ENCODE measurements at regions not wholly inside any gene's neighbourhood (a gene's known extent, or its start where the extent isn't known, plus 50 kb on each side); places are given as distances from the start of the nearest gene placed in this dataset.

GRCh38 chr5:167872791-167873190 is 418.7 kb upstream of the WWC1 start:
- TF ChIP-seq CTCF (IDR thresholded peaks at IDR 0.05; ENCODE audit: extremely low read depth in 1 of 2, insufficient read depth in 1 of 2, low read depth in 1 of 2, low read length in 2 of 2) (no peak), POLR2A (IDR thresholded peaks at IDR 0.05; ENCODE audit: low read depth, low read length) (no peak), POLR2AphosphoS5 (IDR thresholded peaks at IDR 0.05; ENCODE audit: insufficient read depth, low read depth, low read length) (no peak), EZH2 (IDR thresholded peaks at IDR 0.05; ENCODE audit: borderline replicate concordance, low read depth, low read length, severe bottlenecking) (no peak), MYC (IDR thresholded peaks at IDR 0.05; ENCODE audit: low read depth, low read length) (no peak), MAX (IDR thresholded peaks at IDR 0.05; ENCODE audit: insufficient read depth, insufficient read length) (no peak), FOS (IDR thresholded peaks at IDR 0.05; ENCODE audit: borderline replicate concordance, insufficient read depth, low read length) (no peak), JUN (IDR thresholded peaks at IDR 0.05; ENCODE audit: borderline replicate concordance, insufficient read depth, insufficient read length, low read depth) (no peak)

Measured in endothelial cell of umbilical vein (primary cell).